ENCODE measurements at regions not wholly inside any gene's neighbourhood (a gene's known extent, or its start where the extent isn't known, plus 50 kb on each side); places are given as distances from the start of the nearest gene placed in this dataset.

DNA sequence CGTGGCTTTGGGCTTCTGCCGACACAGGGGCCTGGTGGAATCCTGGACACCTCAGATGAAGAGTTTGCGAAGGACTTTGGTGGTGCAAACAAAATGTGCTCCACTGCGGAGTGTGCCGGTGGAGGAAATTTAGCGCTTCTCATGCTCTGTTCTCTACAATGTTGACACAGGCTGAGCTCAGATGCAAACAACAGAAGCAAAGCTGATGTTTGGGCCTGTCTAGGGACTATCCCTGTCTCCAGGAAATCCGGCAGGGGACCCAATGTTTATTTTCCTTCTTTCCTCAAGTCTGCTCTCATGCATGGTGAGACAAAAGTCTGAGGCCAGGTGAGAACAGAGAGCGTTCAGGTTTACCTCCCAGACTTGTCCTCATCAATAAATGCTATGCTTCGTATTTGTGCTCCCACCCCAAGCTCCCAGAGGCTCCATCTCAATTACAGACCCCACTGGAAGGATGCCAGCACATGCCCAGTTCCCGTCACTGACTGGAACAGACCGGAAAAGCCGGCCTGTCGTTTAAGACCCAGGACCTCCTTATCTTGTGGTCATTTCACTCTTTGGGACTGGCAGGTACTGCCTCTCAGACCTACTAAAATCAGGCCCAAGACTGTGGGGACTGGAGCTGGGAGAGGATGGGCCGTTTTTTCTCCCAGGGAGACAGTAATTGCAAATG, 105.7 kb upstream of the B3GAT1 start:
- H3K36me3 Mint-ChIP-seq (ENCODE audit: low read depth) = no peaks in the 10 kb centered on the region
- H3K9me3 Mint-ChIP-seq = no peaks in the 10 kb centered on the region
- H3K27me3 Mint-ChIP-seq (ENCODE audit: low read depth) = no peaks in the 10 kb centered on the region
- no peak for DNase-seq (ENCODE audit: low spot score)
- H3K4me1 Mint-ChIP-seq (ENCODE audit: low read depth) = no peaks in the 10 kb centered on the region
- intact Hi-C loops (cut with micrococcal nuclease) = no loop called here
- no peak overlapping the region for H3K27ac Mint-ChIP-seq
- no peak overlapping the region for H3K4me3 Mint-ChIP-seq (ENCODE audit: low read depth)

DNA sequence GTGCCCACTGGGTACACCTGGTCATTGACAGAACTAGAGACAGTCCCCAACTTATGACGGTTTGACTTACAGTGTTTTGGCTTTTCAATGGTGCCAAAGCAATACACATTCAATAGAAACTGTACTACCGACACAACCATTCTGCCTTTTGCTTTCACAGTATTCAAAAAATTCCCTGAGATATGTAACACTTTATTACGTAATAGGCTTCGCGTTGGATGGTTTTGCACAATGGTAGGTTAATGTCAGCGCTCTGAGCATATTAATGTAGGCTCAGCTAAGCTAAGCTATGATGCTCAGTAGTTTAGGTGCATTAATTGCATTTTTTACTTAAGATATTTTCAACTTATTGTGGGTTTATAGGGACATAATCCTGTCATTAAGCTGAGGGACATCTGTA, 105.1 kb upstream of the B3GAT1 start:
- H3K27me3 Mint-ChIP-seq (ENCODE audit: low read depth) = no peaks in the 10 kb centered on the region
- DNase-seq (ENCODE audit: low spot score) = no peak
- intact Hi-C loops (cut with micrococcal nuclease) = no loop called here
- no peak overlapping the region for H3K4me3 Mint-ChIP-seq (ENCODE audit: low read depth)
- no peaks in the 10 kb centered on the region for H3K4me1 Mint-ChIP-seq (ENCODE audit: low read depth)
- no peaks in the 10 kb centered on the region for H3K36me3 Mint-ChIP-seq (ENCODE audit: low read depth)
- no peaks in the 10 kb centered on the region for H3K9me3 Mint-ChIP-seq
- no peak overlapping the region for H3K27ac Mint-ChIP-seq

DNA sequence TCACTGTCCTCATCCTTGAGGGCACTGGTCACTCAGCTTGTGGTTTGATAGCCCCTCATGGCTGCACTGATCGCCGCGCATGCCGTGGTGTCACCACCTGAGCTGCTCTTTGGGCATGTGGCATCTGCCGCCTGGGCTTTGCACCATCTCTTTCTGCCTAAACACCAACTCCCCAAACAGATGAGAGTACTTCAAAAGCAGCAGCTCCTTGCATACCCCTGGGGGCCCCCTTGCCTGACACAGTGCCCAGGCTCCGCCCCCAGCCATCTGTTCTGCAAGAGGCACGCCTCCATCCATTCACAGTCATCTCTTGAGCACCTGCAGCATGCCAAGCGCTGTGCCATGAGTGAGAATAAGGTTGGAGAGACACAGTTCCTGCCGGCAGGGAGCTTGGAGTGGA, 104.5 kb upstream of the B3GAT1 start:
- Mint-ChIP-seq H3K4me1 (ENCODE audit: low read depth) (no peaks in the 10 kb centered on the region), H3K9me3 (no peaks in the 10 kb centered on the region), H3K27ac (no peak overlapping the region), H3K27me3 (ENCODE audit: low read depth) (no peaks in the 10 kb centered on the region), H3K4me3 (ENCODE audit: low read depth) (no peak overlapping the region), H3K36me3 (ENCODE audit: low read depth) (no peaks in the 10 kb centered on the region)
- no peak for DNase-seq (ENCODE audit: low spot score)
- intact Hi-C loops (cut with micrococcal nuclease) = no loop called here

DNA sequence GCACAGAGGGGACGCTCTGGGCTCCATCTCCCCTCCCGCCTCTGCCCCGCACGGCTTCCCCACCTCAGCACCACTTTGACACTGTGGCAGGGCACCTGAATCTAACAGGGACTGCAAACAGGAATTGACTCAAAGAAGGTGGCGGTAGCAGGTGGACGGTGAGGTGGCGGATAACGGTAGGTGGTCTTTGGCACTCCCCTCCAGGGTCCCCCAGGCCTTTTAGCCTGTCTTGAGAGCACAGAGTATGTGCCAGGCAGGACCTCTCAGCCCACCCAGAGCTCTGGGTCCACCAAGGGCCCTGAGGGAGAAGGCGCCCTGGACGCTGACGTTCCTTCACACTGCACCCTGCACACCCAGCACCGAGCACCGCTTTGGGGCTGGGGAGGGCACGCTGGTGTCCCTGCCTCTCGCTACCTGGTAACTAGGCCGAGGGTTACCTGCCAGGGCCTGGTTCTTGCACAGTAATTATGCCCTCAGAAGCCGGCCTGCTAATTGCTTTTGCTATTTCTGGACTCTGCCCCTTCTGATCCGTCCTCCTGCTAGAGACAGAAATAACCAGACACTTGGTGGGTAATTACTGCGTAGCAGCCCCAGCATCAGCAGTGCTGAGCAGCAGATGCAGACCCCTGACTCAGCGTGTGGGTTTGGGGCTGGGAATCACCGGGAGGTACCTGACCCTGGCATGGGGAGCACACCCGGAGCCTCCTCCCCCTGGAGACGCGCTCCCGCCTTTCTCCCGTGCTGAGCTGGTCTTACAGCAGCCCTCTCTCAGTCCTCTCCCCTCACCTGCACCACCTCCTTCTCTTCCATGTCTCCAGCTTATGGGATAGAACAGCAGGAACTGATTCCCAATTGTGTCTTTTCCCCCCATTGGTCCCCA, 103.3 kb upstream of the B3GAT1 start:
- no peak for DNase-seq (ENCODE audit: low spot score)
- H3K9me3 Mint-ChIP-seq = no peaks in the 10 kb centered on the region
- no peak overlapping the region for H3K27ac Mint-ChIP-seq
- H3K4me3 Mint-ChIP-seq (ENCODE audit: low read depth) = no peak overlapping the region
- intact Hi-C loops (cut with micrococcal nuclease) = no loop called here
- no peaks in the 10 kb centered on the region for H3K4me1 Mint-ChIP-seq (ENCODE audit: low read depth)
- H3K36me3 Mint-ChIP-seq (ENCODE audit: low read depth) = no peaks in the 10 kb centered on the region
- H3K27me3 Mint-ChIP-seq (ENCODE audit: low read depth) = no peaks in the 10 kb centered on the region

DNA sequence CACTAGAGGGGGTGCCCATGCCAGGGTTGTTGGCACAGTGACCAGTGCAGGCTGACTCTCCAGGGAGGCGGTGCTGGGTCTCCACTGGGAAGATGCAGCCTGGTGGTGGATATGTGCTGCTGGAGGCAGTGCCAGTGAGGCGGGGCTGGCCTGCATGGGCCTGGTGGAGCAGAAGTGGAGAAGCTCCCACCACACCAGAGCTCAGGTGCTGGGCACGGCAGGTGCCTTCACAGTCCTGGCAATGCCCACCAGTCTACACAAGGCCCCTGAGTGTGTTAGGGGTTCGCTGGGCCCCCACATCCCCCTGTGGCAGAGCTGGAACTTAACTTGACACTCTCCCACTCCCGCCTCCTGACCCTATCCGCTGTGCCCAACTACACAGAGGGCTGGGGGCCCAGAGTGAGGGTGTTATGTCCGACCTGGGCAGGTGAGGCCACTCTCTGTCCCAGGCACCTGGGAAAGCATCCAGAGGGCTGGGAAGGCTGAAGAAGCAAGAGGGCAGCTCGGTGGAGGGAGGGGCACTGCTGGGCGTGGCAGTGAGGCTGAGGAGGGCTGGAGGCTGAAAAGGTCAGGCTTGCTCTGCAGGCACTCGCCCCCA, 102.4 kb upstream of the B3GAT1 start:
- Mint-ChIP-seq H3K27me3 (ENCODE audit: low read depth) (no peaks in the 10 kb centered on the region), H3K4me3 (ENCODE audit: low read depth) (no peak overlapping the region), H3K27ac (no peak overlapping the region), H3K9me3 (no peaks in the 10 kb centered on the region), H3K36me3 (ENCODE audit: low read depth) (no peaks in the 10 kb centered on the region), H3K4me1 (ENCODE audit: low read depth) (no peaks in the 10 kb centered on the region)
- intact Hi-C loops (cut with micrococcal nuclease) = no loop called here
- no peak for DNase-seq (ENCODE audit: low spot score)

DNA sequence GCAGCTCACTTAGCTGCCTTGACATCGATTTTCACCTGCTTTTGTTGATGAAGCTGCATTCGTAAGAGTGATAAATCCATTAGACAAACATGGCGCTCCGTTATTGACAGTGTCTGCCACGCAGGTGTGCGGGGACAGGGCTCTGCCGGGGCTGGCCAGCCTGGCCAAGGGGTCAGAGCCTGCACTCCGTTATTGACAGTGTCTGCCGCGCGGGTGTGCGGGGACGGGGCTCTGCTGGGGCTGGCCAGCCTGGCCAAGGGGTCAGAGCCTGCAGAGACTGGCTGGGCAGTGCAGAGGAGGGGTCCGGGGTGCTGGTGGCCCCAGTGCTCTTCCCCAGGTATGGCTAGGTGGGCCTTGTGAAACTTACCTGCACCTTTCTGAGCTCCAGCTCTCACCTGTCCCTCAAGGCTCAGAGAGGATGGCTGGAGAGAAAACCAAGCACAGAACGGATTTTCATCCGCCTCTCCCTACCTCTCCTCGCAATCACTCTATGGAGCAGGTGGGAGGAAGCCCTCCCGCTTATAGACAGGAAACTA, 101.6 kb upstream of the B3GAT1 start:
- intact Hi-C loops (cut with micrococcal nuclease) = no loop called here
- Mint-ChIP-seq H3K4me3 (ENCODE audit: low read depth) (no peak overlapping the region), H3K4me1 (ENCODE audit: low read depth) (no peaks in the 10 kb centered on the region), H3K36me3 (ENCODE audit: low read depth) (no peaks in the 10 kb centered on the region), H3K27me3 (ENCODE audit: low read depth) (no peaks in the 10 kb centered on the region), H3K27ac (no peak overlapping the region), H3K9me3 (no peaks in the 10 kb centered on the region)
- DNase-seq (ENCODE audit: low spot score) = no peak

DNA sequence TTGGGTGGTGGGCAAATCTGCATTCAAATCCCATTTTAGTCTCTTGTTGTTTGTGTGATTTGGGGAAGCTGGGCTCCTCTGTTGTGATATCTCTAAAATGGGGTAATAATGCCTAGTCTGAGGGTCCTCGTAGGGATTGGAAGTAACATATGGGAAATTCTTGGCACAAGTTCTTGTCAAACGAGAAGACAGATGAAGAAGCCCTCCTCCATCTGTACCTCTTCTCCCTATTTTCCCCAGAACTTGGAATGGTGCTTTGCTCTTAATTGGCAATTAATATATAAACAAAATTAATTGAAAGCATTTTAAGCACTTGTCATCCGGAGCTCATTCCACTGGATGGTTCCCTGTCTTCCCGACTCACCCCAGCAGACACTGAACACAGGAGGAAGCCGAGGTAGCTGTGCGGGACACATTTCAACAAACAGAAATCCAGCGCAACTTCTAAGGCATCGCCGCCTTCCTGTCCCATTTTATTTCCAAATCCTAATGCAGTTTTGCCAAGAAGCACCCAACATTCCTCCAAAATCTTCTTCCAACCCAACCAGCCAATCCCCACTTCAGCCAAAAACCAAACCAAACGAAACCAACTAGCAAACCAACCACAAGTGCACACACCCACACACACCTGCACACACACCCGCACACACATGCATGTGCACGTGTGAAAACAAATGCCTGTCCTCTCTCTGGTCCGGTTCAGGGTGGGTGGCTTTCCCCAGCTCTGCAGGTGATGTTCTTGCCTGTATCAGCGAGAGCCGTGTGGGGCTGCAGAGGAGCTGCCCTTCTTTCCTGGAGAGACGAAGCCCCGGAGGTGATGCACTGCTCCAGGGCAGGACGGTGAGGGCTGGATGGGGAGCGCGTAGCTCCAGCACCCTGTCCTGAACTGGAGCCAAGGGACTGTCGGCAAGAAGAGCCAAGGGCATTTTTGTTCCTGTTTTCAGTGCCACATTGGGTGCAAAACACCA, 100.8 kb upstream of the B3GAT1 start:
- Mint-ChIP-seq H3K36me3 (ENCODE audit: low read depth) (no peaks in the 10 kb centered on the region), H3K27me3 (ENCODE audit: low read depth) (no peaks in the 10 kb centered on the region), H3K4me3 (ENCODE audit: low read depth) (no peak overlapping the region), H3K27ac (no peak overlapping the region), H3K4me1 (ENCODE audit: low read depth) (no peaks in the 10 kb centered on the region), H3K9me3 (no peaks in the 10 kb centered on the region)
- no peak for DNase-seq (ENCODE audit: low spot score)
- intact Hi-C loops (cut with micrococcal nuclease) = no loop called here

DNA sequence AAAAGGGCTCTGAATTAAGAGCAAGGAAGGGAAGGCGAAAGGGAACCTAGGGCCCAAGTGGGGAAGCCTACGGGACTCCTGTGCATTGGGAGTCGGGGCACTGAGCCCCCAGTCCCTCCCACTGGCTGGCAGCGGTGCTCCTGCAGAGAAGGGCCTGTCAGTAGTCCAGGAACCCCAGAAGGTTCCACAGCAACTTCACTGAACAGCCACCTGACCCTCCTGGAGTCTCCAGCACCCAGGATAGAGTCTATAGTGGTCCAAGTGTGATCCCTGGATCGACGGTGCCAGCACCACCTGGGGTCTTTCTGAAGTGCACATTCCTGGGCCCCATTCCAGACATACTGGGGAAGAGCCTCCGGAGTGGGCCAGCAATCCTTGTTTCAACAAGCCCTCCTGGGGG, 100.0 kb upstream of the B3GAT1 start:
- no peak for DNase-seq (ENCODE audit: low spot score)
- H3K9me3 Mint-ChIP-seq = no peaks in the 10 kb centered on the region
- intact Hi-C loops (cut with micrococcal nuclease) = no loop called here
- H3K4me3 Mint-ChIP-seq (ENCODE audit: low read depth) = no peak overlapping the region
- H3K36me3 Mint-ChIP-seq (ENCODE audit: low read depth) = no peaks in the 10 kb centered on the region
- no peak overlapping the region for H3K27ac Mint-ChIP-seq
- H3K4me1 Mint-ChIP-seq (ENCODE audit: low read depth) = no peaks in the 10 kb centered on the region
- no peaks in the 10 kb centered on the region for H3K27me3 Mint-ChIP-seq (ENCODE audit: low read depth)

DNA sequence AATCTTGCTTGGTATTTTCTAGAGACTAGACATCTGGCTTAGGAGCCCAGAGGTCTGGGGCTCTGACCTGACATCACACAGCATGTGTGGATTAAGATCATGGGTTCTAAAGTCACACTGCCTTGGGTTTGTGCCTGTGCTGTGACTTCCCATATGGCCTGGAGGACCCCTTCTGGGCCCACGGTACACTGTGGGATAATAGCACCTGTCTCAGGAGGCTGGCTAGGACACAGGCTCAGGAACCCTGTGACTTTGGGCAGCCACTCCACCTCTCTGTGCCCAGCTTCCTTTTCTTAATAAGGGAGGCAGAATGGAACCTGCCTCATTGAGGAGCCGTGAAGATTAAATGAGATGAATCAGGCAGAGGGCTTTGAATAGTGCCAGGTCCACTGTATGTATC, 99.2 kb upstream of the B3GAT1 start:
- Mint-ChIP-seq H3K36me3 (ENCODE audit: low read depth) (no peaks in the 10 kb centered on the region), H3K4me1 (ENCODE audit: low read depth) (no peaks in the 10 kb centered on the region), H3K27ac (no peak overlapping the region), H3K4me3 (ENCODE audit: low read depth) (no peak overlapping the region), H3K9me3 (no peaks in the 10 kb centered on the region), H3K27me3 (ENCODE audit: low read depth) (no peaks in the 10 kb centered on the region)
- DNase-seq (ENCODE audit: low spot score) = no peak
- intact Hi-C loops (cut with micrococcal nuclease) = no loop called here

DNA sequence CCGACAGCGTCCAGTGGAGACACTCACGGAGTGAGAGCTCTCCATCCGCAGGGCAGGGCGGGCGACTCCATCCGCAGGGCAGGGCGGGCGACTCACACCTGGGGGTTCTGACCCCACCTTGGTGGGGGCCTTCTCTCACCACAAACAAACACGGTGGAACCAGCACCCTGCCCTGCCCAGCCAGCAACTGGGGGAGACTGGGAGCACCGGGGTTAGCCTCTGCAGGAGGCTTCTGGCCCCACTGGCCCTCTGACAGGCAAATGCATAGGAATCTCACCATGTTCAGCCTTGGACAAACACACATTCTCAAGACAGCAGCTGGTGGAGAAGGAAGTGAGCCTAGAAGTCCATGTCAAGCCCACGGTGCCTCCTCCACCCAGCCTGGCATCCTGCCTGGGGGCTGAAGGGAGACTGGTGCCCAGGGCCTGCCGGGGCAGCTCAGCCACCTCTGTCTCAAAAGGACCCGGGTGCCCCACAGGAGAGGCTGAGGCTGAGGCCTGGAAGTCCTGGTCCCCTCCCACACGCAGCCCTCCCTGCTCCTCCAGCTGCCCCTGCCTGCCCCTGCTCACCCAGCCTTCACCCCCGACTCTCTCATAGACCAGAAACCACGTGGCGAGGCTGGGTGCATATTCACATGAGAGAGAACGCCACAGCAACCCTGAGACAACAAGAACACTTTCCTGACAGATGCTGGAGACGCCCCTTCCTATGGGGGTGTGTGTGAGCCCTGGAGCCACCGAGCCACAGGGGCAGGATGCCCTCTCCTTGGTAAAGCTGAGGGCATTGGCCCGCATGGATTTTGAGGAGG, 98.4 kb upstream of the B3GAT1 start:
- intact Hi-C loops (cut with micrococcal nuclease) = no loop called here
- Mint-ChIP-seq H3K27me3 (ENCODE audit: low read depth) (peaks cover under 1% of the 10 kb centered on the region), H3K36me3 (ENCODE audit: low read depth) (no peaks in the 10 kb centered on the region), H3K27ac (no peak overlapping the region), H3K9me3 (no peaks in the 10 kb centered on the region), H3K4me3 (ENCODE audit: low read depth) (no peak overlapping the region), H3K4me1 (ENCODE audit: low read depth) (no peaks in the 10 kb centered on the region)
- no peak for DNase-seq (ENCODE audit: low spot score)

DNA sequence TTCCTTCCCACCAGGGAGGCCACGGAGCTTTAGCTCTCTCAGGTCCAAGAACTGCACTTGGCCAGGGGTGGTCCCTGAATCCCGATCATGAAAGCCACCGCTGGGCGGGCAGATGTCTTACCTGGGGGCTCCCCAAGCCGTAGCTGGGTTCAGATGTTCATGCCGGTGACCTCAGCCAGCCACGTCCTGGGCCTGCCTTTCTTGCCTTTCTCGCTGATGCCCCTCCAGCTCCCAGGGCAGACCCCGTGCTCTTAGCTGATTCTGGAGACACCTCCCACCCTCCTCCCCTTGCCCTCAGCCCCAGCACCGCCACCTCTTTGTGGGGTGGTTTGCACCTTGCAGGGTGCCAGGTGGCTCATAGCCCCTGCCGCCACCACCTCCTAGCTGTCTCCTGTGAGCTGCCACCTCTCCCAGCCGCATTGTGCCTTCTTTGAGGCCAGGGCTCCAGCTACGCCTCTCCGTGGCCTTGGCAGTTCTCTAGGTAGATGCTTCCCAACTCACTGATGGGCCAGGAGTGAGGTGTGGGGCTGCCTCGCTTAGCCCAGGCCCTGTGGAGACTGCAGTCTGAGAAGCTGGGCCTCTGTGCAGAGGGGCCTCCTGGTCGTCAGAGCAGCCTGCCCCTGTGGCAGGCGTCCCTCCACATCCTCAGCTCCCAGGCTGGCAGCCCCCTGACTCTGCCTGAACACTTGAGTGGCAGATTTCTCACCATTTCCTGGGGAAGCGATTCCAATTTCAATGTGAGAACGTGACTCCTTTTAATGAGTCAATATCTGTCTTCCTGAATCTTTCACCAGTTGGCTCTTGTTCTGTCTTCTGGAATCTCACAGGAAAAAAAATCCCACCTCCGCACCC, 97.6 kb upstream of the B3GAT1 start:
- H3K36me3 Mint-ChIP-seq (ENCODE audit: low read depth) = no peaks in the 10 kb centered on the region
- no peaks in the 10 kb centered on the region for H3K9me3 Mint-ChIP-seq
- H3K4me3 Mint-ChIP-seq (ENCODE audit: low read depth) = no peak overlapping the region
- H3K4me1 Mint-ChIP-seq (ENCODE audit: low read depth) = no peaks in the 10 kb centered on the region
- no peak overlapping the region for H3K27ac Mint-ChIP-seq
- DNase-seq (ENCODE audit: low spot score) = no peak
- intact Hi-C loops (cut with micrococcal nuclease) = no loop called here
- peaks cover 2% of the 10 kb centered on the region for H3K27me3 Mint-ChIP-seq (ENCODE audit: low read depth)

Data from activated T-helper 2 cell treated with anti-CD3 and anti-CD28 coated beads, Interferon-gamma antibody, Interleukin-2, Interleukin-4, amounts not matched to agents 10 μg/mL and 5 μg/mL and 100 μg/mL, durations not matched to agents 14 hours and 24 hours and 36 hours (primary cell).